ENCODE measurements at regions not wholly inside any gene's neighbourhood (a gene's known extent, or its start where the extent isn't known, plus 50 kb on each side); places are given as distances from the start of the nearest gene placed in this dataset.

DNA sequence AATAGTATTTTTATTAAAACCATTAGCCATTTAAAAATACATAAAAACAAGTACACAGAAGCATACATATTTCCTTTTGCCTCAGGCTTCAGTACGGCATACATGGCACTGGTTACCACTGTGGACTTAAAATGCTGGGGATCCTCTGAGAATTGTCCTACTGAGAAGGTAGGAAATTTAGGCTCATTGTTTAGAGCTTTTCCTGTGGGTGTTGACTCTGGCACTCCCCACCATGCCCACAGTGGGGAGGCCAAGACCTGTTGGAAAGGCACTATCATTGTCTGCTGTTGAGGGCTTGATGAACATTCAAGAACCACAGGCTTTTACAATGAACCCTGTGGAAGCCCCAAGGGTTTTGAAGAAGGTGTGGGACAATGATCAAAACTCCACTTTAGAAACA lies 473.4 kb downstream of the BTBD3 start:
- no peaks in the 10 kb centered on the region for H4K20me1 ChIP-seq
- no peaks in the 10 kb centered on the region for H3K9me3 ChIP-seq (replicated peaks in 1 of 11)
- no peaks in the 10 kb centered on the region for H3K36me3 ChIP-seq
- H3K4me3 ChIP-seq, result no peak overlapping the region
- no peaks in the 10 kb centered on the region for H3K27me3 ChIP-seq
- peaks cover 4 to 29% (median 18%) of the 10 kb centered on the region in 10 experiments; a peak in 14 of 20 replicates for H3K4me1 ChIP-seq
- TF ChIP-seq Cebpa-rat (IDR thresholded peaks at IDR 0.05), result no peak
- H3K9ac ChIP-seq, result no peak overlapping the region
- no peak overlapping the region for H3K4me2 ChIP-seq
- no peak overlapping the region for H3K27ac ChIP-seq

DNA sequence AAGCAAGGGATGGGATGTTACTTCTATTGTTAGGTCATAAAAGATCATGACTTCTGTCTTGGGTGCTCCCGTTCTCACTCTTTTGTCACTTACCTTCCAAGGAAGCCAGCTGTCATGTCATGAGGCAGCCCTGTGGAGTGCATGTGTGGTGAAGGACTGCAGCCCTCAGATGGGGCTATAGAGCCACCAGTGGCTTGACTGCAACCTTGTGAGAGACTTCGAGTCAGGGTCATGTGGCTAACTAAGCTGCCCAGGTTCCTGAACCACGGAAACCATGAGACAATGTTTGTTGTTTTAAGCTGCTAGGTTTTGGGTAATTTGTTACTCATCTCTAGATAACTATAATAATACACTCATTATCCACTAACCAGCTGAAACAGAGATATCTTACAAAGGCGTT lies 477.1 kb downstream of the BTBD3 start:
- H3K4me2 ChIP-seq, result no peak overlapping the region
- no peak overlapping the region for H3K9ac ChIP-seq
- no peak overlapping the region for H3K4me3 ChIP-seq
- no peaks in the 10 kb centered on the region for H3K27me3 ChIP-seq
- H3K9me3 ChIP-seq (replicated peaks in 1 of 11), result no peaks in the 10 kb centered on the region
- H3K27ac ChIP-seq, result no peak overlapping the region
- no peaks in the 10 kb centered on the region for H4K20me1 ChIP-seq
- peaks cover 0 to under 1% (median under 1%) of the 10 kb centered on the region in 10 experiments; a peak in 6 of 20 replicates for H3K4me1 ChIP-seq
- H3K36me3 ChIP-seq, result no peaks in the 10 kb centered on the region
- TF ChIP-seq Cebpa-rat (IDR thresholded peaks at IDR 0.05), result no peak

DNA sequence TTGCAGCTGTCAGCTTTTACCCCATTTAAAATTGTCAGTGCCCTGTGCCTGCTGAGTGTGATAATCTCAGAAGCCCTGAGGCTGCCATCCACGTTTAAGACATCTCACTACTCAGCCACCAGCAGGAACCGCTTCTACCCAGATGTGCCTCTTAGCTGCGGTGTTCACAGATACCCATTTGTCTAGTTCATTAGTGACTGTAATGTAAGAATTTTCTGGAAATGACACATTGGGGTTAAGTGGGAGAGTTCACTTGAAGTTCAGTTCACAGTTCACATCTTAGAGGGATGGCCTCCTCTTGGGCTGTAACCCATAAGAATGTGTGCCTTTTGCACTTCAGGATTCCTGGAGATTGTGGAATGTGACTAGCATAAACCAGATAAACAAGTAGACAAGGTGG lies 477.7 kb downstream of the BTBD3 start:
- Histone ChIP-seq H3K4me2 (no peak overlapping the region), H3K9me3 (replicated peaks in 1 of 11) (no peaks in the 10 kb centered on the region), H3K9ac (no peak overlapping the region), H3K4me3 (no peak overlapping the region), H4K20me1 (no peaks in the 10 kb centered on the region), H3K36me3 (no peaks in the 10 kb centered on the region), H3K27me3 (no peaks in the 10 kb centered on the region), H3K4me1 (no peaks in the 10 kb centered on the region), H3K27ac (no peak overlapping the region)
- TF ChIP-seq Cebpa-rat (IDR thresholded peaks at IDR 0.05), result no peak

DNA sequence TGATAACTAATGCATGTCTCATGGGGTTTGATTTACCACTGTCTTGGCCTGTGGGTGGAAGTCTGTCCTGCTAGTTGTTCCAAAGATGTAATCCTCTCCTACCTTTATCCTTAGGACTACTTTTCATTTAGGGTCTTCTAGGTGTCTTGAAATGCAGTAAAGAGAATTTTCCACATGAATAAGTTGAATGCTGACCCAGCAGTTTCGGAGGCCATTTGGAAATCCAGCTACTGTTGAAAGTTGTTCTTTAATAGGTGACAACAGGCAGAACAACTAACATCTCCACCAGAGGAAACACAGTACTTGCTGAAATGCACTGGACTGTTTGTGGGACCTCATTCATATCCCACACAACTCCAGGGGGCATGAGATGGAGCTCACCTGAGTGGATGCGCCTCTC lies 478.1 kb downstream of the BTBD3 start:
- Histone ChIP-seq H3K9me3 (replicated peaks in 1 of 11) (no peaks in the 10 kb centered on the region), H3K36me3 (no peaks in the 10 kb centered on the region), H3K9ac (no peak overlapping the region), H3K4me1 (no peaks in the 10 kb centered on the region), H3K4me3 (no peak overlapping the region), H3K27me3 (no peaks in the 10 kb centered on the region), H4K20me1 (no peaks in the 10 kb centered on the region), H3K4me2 (no peak overlapping the region), H3K27ac (no peak overlapping the region)
- TF ChIP-seq Cebpa-rat (IDR thresholded peaks at IDR 0.05), result no peak

DNA sequence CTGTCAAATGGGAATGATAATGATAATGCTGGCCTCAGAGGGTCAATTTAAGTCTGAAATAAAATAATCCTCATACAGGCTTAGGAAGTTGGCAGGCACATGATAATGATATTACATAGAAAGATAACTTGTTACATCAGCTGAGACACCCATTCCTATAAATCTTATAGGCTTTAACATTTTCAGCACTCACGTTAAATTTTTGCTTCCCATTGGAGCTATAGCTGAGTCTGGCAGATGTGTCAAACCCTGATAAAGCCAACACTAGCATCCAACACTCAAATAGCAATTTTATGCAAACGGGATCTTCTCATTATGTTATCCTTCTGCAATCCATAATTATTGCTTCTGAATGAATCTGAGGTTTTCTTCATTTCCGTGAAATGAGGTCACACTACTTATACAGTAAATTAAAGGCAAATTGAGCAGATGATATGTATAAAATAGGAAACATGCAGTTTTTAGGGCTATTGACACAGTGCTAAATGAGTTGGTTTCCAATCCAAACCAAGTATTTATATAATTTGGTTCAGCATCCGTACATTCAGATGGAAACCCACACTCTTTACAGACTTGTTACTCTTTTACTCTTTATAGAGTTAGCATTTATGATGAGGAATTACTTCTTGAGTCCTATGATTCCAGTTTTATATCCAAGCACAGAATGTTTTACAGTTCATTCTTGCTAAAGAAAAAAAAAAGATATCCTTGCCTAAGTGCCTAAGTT lies 481.6 kb downstream of the BTBD3 start:
- Histone ChIP-seq H3K27ac (no peak overlapping the region), H3K9me3 (replicated peaks in 1 of 11) (no peaks in the 10 kb centered on the region), H3K4me2 (no peak overlapping the region), H3K36me3 (no peaks in the 10 kb centered on the region), H3K4me1 (no peaks in the 10 kb centered on the region), H3K27me3 (no peaks in the 10 kb centered on the region), H4K20me1 (no peaks in the 10 kb centered on the region), H3K9ac (no peak overlapping the region), H3K4me3 (no peak overlapping the region)
- no peak for TF ChIP-seq Cebpa-rat (IDR thresholded peaks at IDR 0.05)

DNA sequence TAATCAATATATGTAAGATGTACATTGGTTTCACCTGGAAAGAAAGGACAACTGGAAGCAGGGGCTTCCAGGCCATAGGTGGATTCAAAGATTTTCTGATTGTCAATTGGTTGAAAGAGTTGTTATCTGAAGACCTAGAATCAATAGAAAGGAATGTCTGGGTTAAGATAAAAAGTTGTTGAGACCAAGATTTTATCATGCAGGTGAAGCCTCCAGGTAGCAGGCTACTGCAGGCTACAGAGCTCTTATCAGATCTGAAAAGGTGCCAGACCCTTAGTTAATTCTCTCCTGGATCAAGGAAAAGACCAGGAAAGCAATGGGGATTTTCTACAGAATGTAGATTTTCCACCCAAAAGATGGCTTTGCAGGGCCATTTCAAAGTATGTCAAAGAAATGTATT lies 487.2 kb downstream of the BTBD3 start:
- TF ChIP-seq Cebpa-rat (IDR thresholded peaks at IDR 0.05), result no peak
- H3K4me2 ChIP-seq, result no peak overlapping the region

DNA sequence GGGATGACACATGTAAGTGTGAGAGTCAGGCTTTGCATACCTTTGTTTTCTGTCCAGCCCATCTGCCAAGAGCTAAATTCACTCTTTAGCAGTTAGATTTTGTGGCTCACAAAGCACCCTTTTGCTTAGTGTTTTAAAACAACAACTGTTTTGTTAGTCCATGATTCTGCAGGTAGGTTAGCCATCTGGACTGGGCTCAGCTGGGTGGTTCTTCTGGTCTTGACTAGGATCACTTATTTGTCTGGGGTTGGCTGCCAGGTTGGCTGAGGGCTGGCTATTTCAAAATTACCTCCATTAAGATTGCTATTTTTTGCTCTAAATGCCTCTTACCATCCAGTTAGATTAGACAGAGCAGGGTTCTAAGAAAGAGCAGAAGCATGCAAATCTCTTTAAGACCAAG lies 489.3 kb downstream of the BTBD3 start:
- Histone ChIP-seq H3K9me3 (replicated peaks in 1 of 11) (peaks cover 19 to 41% (median 30%) of the 10 kb centered on the region in 11 experiments), H3K4me2 (no peak overlapping the region), H4K20me1 (no peaks in the 10 kb centered on the region), H3K27me3 (no peaks in the 10 kb centered on the region), H3K27ac (no peak overlapping the region), H3K4me1 (no peaks in the 10 kb centered on the region), H3K36me3 (no peaks in the 10 kb centered on the region), H3K4me3 (no peak overlapping the region), H3K9ac (no peak overlapping the region)
- TF ChIP-seq Cebpa-rat (IDR thresholded peaks at IDR 0.05), result no peak

More for the DNA sequence above, 487.2 kb downstream of the BTBD3 start:
- Histone ChIP-seq H3K9ac (no peak overlapping the region), H3K27ac (no peak overlapping the region), H3K36me3 (no peaks in the 10 kb centered on the region), H3K27me3 (no peaks in the 10 kb centered on the region), H3K9me3 (replicated peaks in 1 of 11) (peaks cover 19 to 41% (median 30%) of the 10 kb centered on the region in 11 experiments), H3K4me3 (no peak overlapping the region), H3K4me1 (no peaks in the 10 kb centered on the region), H4K20me1 (no peaks in the 10 kb centered on the region)

DNA sequence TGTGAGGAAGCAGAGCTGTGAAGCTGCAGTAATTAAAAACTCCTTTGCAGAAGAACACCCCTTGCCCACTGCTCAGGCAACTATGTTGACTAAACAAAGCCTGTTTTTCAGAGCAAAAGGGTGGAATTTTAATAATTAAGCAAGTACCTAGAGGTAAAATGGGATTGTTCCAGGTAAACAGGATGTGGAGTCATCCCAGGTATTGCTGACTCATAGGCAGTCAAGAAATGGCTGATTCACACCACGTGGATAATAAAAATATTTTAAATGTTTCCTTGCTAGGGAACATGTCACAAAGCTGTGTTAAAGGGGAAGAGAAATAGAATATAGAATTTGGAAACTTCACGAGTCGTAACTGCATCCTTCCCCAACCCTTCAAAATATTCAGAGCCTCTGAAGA lies 491.8 kb downstream of the BTBD3 start:
- no peak for TF ChIP-seq Cebpa-rat (IDR thresholded peaks at IDR 0.05)

DNA sequence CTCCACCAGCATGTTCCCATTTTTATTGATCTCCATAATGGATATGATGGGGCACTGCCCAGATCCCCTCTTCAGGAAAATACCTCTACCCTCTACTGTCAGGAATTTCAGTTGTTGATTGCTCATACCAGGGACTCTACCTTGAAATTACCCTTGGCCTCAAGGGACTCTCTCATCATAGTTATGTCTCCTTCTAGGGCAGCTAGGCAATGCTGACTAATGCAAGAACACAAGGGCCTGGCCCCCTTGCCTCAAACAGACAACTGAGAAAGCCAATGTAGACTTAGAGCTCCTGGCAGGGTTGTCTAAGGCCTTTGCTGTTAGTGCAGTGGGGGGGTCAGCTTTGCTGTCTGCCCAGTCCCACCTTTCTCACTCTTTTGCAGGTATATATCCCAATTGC lies 493.1 kb downstream of the BTBD3 start:
- no peaks in the 10 kb centered on the region for H3K27me3 ChIP-seq
- H3K4me3 ChIP-seq, result no peak overlapping the region
- no peak overlapping the region for H3K27ac ChIP-seq
- peaks cover 19 to 41% (median 30%) of the 10 kb centered on the region in 11 experiments for H3K9me3 ChIP-seq (replicated peaks in 1 of 11)
- no peaks in the 10 kb centered on the region for H3K4me1 ChIP-seq
- no peak overlapping the region for H3K9ac ChIP-seq
- H3K36me3 ChIP-seq, result no peaks in the 10 kb centered on the region
- no peak overlapping the region for H3K4me2 ChIP-seq
- no peak for TF ChIP-seq Cebpa-rat (IDR thresholded peaks at IDR 0.05)
- H4K20me1 ChIP-seq, result no peaks in the 10 kb centered on the region

More for the DNA sequence above, 491.8 kb downstream of the BTBD3 start:
- Histone ChIP-seq H3K27ac (no peak overlapping the region), H3K27me3 (no peaks in the 10 kb centered on the region), H3K4me1 (no peaks in the 10 kb centered on the region), H3K36me3 (no peaks in the 10 kb centered on the region), H3K4me2 (no peak overlapping the region), H3K9me3 (replicated peaks in 1 of 11) (peaks cover 19 to 41% (median 30%) of the 10 kb centered on the region in 11 experiments), H4K20me1 (no peaks in the 10 kb centered on the region), H3K9ac (no peak overlapping the region), H3K4me3 (no peak overlapping the region)

DNA sequence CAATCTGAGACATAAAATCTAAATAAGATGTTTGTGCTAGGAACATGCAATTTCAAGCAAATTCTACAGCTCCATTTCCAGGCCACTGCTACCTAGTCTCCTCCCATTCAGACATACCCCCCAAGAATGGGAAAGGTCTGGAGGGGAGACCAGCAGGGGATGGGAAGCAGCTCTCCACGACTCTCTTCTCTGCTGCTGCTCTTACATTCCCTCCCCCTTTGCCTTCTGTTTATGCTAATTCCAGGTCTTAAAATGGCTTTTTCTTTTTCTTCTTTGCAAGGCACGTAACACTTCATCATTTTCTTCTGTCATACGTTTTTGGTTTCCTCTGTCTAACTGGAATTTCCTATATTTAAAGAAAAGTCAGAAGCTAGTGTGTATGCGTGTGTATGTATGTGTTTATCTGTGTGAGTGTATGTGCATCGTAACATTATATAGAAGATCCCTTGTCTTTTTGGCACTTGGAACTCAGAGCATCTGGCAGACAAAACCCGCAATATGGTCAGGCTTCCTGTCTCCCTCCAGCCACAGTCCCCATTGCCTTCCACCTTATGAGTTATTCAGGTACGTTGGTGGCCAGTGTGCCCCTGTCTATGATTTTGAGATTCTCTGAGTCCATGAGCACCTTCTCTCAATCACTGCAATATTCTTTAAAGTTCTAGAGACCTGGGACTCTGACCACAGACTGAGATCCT lies 493.7 kb downstream of the BTBD3 start:
- H3K27me3 ChIP-seq, result no peaks in the 10 kb centered on the region
- H3K9ac ChIP-seq, result no peak overlapping the region
- H3K9me3 ChIP-seq (replicated peaks in 1 of 11), result peaks cover 19 to 35% (median 29%) of the 10 kb centered on the region in 11 experiments
- no peaks in the 10 kb centered on the region for H3K36me3 ChIP-seq
- H3K4me1 ChIP-seq, result no peaks in the 10 kb centered on the region
- H3K4me2 ChIP-seq, result no peak overlapping the region
- H3K27ac ChIP-seq, result no peak overlapping the region
- TF ChIP-seq Cebpa-rat (IDR thresholded peaks at IDR 0.05), result no peak
- H3K4me3 ChIP-seq, result no peak overlapping the region
- H4K20me1 ChIP-seq, result no peaks in the 10 kb centered on the region

Data from BLaER1 treated with 17β-estradiol and CSF1 and Interleukin-3, amounts not matched to agents 10 nM and 100 nM (cell line).